SK-N-MC (cell line): ENCODE measurements at regions not wholly inside any gene's neighbourhood (a gene's known extent, or its start where the extent isn't known, plus 50 kb on each side); places are given as distances from the start of the nearest gene placed in this dataset.
"Not testable (repeated sequence)": the region's sequence is repeated elsewhere in the genome, so short reads cannot be mapped to it uniquely, and the experiment has no call there.

Source experiments
- EZH2 ChIP-seq: fragments of 200-600 bp; sonication (generic); IDR thresholded peaks from one replicate; pipeline ENCODE4 v1.6.1; 2017; ENCODE audit warnings: antibody characterized with exemption
- FOXP2 ChIP-seq: optimal IDR thresholded peaks from 2 replicates; pipeline ENCODE3; 2011; ENCODE audit warnings: mild to moderate bottlenecking, moderate library complexity; ENCODE audit not compliant: insufficient read depth; ENCODE audit errors: extremely low read length, control extremely low read depth
- POLR2AphosphoS5 ChIP-seq: IDR thresholded peaks from 2 replicates; pipeline ENCODE4 v1.6.1; 2012; ENCODE audit warnings: mild to moderate bottlenecking, low read depth, low read length, borderline replicate concordance

DNA sequence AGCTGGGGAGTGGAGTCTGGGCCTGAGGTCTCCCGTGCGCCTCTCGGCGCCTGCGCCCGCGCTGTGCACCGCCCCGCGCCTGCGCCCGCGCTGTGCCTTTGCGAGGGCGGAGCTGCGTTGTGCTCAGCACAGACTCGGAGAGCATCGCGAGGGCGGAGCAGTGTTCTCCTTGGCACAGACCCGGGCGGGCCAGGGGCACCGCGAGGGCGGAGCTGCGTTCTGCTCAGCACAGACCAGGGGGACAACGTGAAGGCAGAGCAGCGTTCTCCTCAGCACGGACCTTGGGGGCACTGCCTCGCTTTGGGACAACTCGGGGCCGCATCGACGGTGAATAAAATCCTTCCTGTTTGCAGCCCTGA lies 2968.4 kb downstream of the RPIA start:
- TF ChIP-seq EZH2, POLR2AphosphoS5, FOXP2: not testable (repeated sequence)
